B cell (primary cell): ENCODE measurements at regions not wholly inside any gene's neighbourhood (a gene's known extent, or its start where the extent isn't known, plus 50 kb on each side); places are given as distances from the start of the nearest gene placed in this dataset.

Source experiments
- ATAC-seq: fragments of 200-7000 bp; cut with Tn5 transposase; one replicate; pipeline ENCODE4 v1.10.0; 2021; ENCODE audit warnings: low read depth, mild to moderate bottlenecking, moderate number of reproducible peaks, moderate library complexity
- CTCF ChIA-PET: fragments of 350-600 bp; sonication (Branson Sonifier 250); formaldehyde crosslinking; loops from one replicate; lab custom pipeline; 2021; ENCODE audit warnings: antibody characterized with exemption, inconsistent platforms; lab: Charles Lee
- POLR2A ChIA-PET: fragments of 350-600 bp; sonication (Branson Sonifier 250); formaldehyde crosslinking; loops from one replicate; lab custom pipeline; 2021; ENCODE audit warnings: antibody characterized with exemption; lab: Charles Lee
- DNase-seq: peaks from one replicate; pipeline ENCODE4 v3.0.0; 2013
- H2AFZ ChIP-seq: 2 replicates; pipeline ENCODE4 v1.6.1; 2012; ENCODE audit warnings: mild to moderate bottlenecking, low read depth, low read length; ENCODE audit not compliant: insufficient read depth, poor library complexity, severe bottlenecking
- H3K27ac ChIP-seq, 2 donors: 1 replicate in 1 of 2; 2 replicates in 1 of 2; pipeline ENCODE4 v1.5.1; 2012 to 2013; ENCODE audit warnings: low read length in 2 of 2, mild to moderate bottlenecking in 2 of 2, moderate library complexity in 1 of 2
- H3K27me3 ChIP-seq, 4 experiments: fragments of 200-600 bp in 1 of 4; sonication (generic) in 1 of 4; replicated peaks in 1 of 4; 1 replicate in 2 of 4; 2 replicates in 2 of 4; pipeline versions ENCODE4 v1.6.1 to v1.7.0; 2013 to 2016; ENCODE audit warnings: low read length in 3 of 4, mild to moderate bottlenecking in 2 of 4, mixed read lengths in 1 of 4, moderate library complexity in 1 of 4; ENCODE audit not compliant: insufficient read depth in 4 of 4, control insufficient read depth in 3 of 4; ENCODE audit errors: control extremely low read depth in 1 of 4
- H3K36me3 ChIP-seq, 2 experiments: replicated peaks in 1 of 2; 1 replicate in 1 of 2; 2 replicates in 1 of 2; pipeline versions ENCODE4 v1.6.1 to v1.7.1; 2013; ENCODE audit warnings: low read length in 1 of 2; ENCODE audit not compliant: insufficient read depth in 2 of 2, control insufficient read depth in 1 of 2; ENCODE audit errors: control extremely low read depth in 1 of 2, extremely low read depth in 1 of 2
- H3K4me1 ChIP-seq, 2 donors: fragments of 200-600 bp in 1 of 2; sonication (generic) in 1 of 2; 1 replicate in 1 of 2; 2 replicates in 1 of 2; pipeline versions ENCODE4 v1.5.1 to v1.6.1; 2013 to 2017; ENCODE audit warnings: low read length in 2 of 2; ENCODE audit not compliant: control insufficient read depth in 2 of 2, insufficient read depth in 2 of 2
- H3K4me2 ChIP-seq: replicated peaks from 2 replicates; pipeline ENCODE3; 2012; ENCODE audit warnings: mild to moderate bottlenecking, low read depth, low read length; ENCODE audit not compliant: poor library complexity, severe bottlenecking
- H3K4me3 ChIP-seq, 5 experiments: fragments of 200-600 bp in 1 of 5; sonication (generic) in 1 of 5; 1 replicate in 3 of 5; 2 replicates in 2 of 5; pipeline versions ENCODE4 v1.5.1 to v1.7.0; 2011 to 2016; ENCODE audit warnings: low read length in 4 of 5, mild to moderate bottlenecking in 4 of 5, low read depth in 2 of 5, control low read depth in 1 of 5, moderate library complexity in 1 of 5; ENCODE audit not compliant: insufficient read depth in 1 of 5; ENCODE audit errors: control extremely low read depth in 1 of 5, extremely low read depth in 1 of 5
- H3K79me2 ChIP-seq: fragments of 200-600 bp; sonication (generic); one replicate; pipeline ENCODE4 v1.6.0; 2016; ENCODE audit warnings: low read length; ENCODE audit not compliant: control insufficient read depth, insufficient read depth
- H3K9ac ChIP-seq: fragments of 200-600 bp; sonication (generic); 2 replicates; pipeline ENCODE4 v1.6.1; 2017; ENCODE audit warnings: mild to moderate bottlenecking, low read length, moderate library complexity
- H3K9me3 ChIP-seq, 3 donors: one replicate each; pipeline versions ENCODE4 v1.6.1 to v1.7.1; 2013; ENCODE audit warnings: low read length in 2 of 3; ENCODE audit not compliant: control insufficient read depth in 2 of 3, insufficient read depth in 1 of 3; ENCODE audit errors: control extremely low read depth in 1 of 3
- H4K20me1 ChIP-seq: 2 replicates; pipeline ENCODE4 v1.6.0; 2012; ENCODE audit warnings: mild to moderate bottlenecking, low read length; ENCODE audit not compliant: insufficient read depth, control insufficient read depth, poor library complexity, severe bottlenecking
- H3K27ac Mint-ChIP-seq: one replicate; pipeline ENCODE4 v1.8.0; 2021; ENCODE audit warnings: mixed read lengths
- H3K27me3 Mint-ChIP-seq: one replicate; pipeline ENCODE4 v1.8.0; 2021; ENCODE audit warnings: mixed read lengths
- H3K4me1 Mint-ChIP-seq: one replicate; pipeline ENCODE4 v1.8.0; 2021; ENCODE audit warnings: mixed read lengths
- H3K4me3 Mint-ChIP-seq: one replicate; pipeline ENCODE4 v1.8.0; 2021; ENCODE audit warnings: mixed read lengths
- H3K9me3 Mint-ChIP-seq: one replicate; pipeline ENCODE4 v1.8.0; 2022; ENCODE audit warnings: mixed read lengths; ENCODE audit not compliant: insufficient read depth
- EZH2 ChIP-seq: IDR thresholded peaks from 2 replicates; pipeline ENCODE4 v1.6.1; 2012; ENCODE audit warnings: borderline replicate concordance, low read depth, mild to moderate bottlenecking, moderate library complexity, low read length; ENCODE audit not compliant: insufficient read depth, poor library complexity, severe bottlenecking
- WGBS: methylation state at CpG from one replicate; pipeline ENCODE4 v1.1.5; 2013; ENCODE audit warnings: missing lambda C conversion rate; ENCODE audit not compliant: insufficient coverage; 5-methylcytosine and 5-hydroxymethylcytosine counted together
- intact Hi-C: fragments of 100-400 bp; cut with micrococcal nuclease; formaldehyde crosslinking; loops from one replicate; pipeline ENCODE4 v1.10.0; 2022
- TF ChIP-seq, protein P1 (sequence below): fragments of 200-600 bp; IDR thresholded peaks from one replicate; pipeline ENCODE4 v1.8.0; 2022; ENCODE audit warnings: antibody characterized with exemption, mild to moderate bottlenecking

DNA sequence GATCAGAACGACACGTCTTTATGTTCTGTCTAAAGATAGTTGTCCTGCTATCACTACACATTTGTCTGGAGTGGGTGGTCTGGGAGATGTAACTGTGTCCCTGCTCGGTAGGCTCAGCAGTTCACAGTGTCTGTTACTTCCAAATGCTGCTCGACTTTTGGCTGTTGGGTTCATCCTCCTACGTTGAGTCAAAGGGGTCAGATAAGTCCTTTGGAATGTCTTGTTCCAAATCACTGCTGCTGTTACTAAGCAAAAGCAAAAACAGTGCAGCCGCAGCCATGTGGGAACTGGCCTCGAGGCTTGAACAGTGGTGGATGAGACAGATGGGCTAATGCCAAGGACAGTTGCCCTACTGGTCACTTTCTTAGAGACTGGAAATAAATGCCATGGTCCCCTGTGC, 272.2 kb upstream of the MAP3K7 start:
- Mint-ChIP-seq H3K9me3 (no peaks in the 10 kb centered on the region), H3K27me3 (no peaks in the 10 kb centered on the region), H3K27ac (no peak overlapping the region), H3K4me1 (peaks cover 2% of the 10 kb centered on the region), H3K4me3 (no peak overlapping the region)
- Histone ChIP-seq H3K4me1 (no peaks in the 10 kb centered on the region), H3K27ac (no peak overlapping the region), H3K36me3 (no peaks in the 10 kb centered on the region), H3K4me3 (no peak overlapping the region), H3K9ac (no peak overlapping the region), H3K9me3 (no peaks in the 10 kb centered on the region), H3K79me2 (no peaks in the 10 kb centered on the region), H3K4me2 (no peak overlapping the region), H2AFZ (no peak overlapping the region), H4K20me1 (no peaks in the 10 kb centered on the region), H3K27me3 (no peaks in the 10 kb centered on the region)
- no peak for TF ChIP-seq EZH2
- TF ChIP-seq, protein P1, sequence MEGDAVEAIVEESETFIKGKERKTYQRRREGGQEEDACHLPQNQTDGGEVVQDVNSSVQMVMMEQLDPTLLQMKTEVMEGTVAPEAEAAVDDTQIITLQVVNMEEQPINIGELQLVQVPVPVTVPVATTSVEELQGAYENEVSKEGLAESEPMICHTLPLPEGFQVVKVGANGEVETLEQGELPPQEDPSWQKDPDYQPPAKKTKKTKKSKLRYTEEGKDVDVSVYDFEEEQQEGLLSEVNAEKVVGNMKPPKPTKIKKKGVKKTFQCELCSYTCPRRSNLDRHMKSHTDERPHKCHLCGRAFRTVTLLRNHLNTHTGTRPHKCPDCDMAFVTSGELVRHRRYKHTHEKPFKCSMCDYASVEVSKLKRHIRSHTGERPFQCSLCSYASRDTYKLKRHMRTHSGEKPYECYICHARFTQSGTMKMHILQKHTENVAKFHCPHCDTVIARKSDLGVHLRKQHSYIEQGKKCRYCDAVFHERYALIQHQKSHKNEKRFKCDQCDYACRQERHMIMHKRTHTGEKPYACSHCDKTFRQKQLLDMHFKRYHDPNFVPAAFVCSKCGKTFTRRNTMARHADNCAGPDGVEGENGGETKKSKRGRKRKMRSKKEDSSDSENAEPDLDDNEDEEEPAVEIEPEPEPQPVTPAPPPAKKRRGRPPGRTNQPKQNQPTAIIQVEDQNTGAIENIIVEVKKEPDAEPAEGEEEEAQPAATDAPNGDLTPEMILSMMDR: no peak
- ChIA-PET POLR2A (no interaction called here), CTCF (interaction anchor here (0.6 kb wide), 1 partner anchor 42 kb away, joined by 4 read pairs; no protein-coding TSS in a partner anchor)
- intact Hi-C loops: no loop called here
- no peak for ATAC-seq
- no peak for DNase-seq
- 79% methylated on average over 7 of the region's 7 CpGs for WGBS

DNA sequence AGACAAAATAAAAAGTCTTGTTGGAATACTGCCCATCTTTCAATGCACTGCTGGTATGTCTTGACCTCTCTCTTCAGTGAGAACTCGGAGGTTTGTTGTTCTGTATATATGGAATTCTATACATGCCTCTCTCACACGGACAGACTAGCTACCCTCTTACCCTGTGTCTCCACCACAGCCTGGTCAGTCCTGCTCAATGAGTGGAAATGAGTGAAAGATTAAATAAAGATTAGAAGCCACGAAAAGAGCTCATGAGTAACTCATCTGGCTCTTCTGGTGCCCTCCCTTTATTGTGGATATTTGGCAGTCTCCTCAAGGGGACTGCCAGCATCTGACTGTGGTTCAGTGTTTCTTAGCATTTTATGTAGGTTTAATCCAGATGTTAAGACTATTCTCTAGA, 262.8 kb upstream of the MAP3K7 start:
- no peak overlapping the region for H3K9ac ChIP-seq
- ChIA-PET POLR2A (no interaction called here), CTCF (no interaction called here)
- no peak overlapping the region for H3K4me2 ChIP-seq
- H3K27me3 ChIP-seq: no peaks in the 10 kb centered on the region
- Mint-ChIP-seq H3K4me1 (no peaks in the 10 kb centered on the region), H3K27ac (no peak overlapping the region), H3K4me3 (no peak overlapping the region), H3K9me3 (no peaks in the 10 kb centered on the region), H3K27me3 (peaks cover 4% of the 10 kb centered on the region)
- no peaks in the 10 kb centered on the region for H3K4me1 ChIP-seq
- no peaks in the 10 kb centered on the region for H4K20me1 ChIP-seq
- no peaks in the 10 kb centered on the region for H3K9me3 ChIP-seq
- intact Hi-C loops: no loop called here
- no peak overlapping the region for H3K4me3 ChIP-seq
- DNase-seq: no peak
- H3K36me3 ChIP-seq: no peaks in the 10 kb centered on the region
- no peak overlapping the region for H2AFZ ChIP-seq
- H3K27ac ChIP-seq: no peak overlapping the region
- WGBS: 47% methylated on average over 1 of the region's 3 CpGs
- ATAC-seq: no peak
- no peak for TF ChIP-seq EZH2
- TF ChIP-seq, protein P1: no peak
- H3K79me2 ChIP-seq: no peaks in the 10 kb centered on the region
